H9 (cell line): ENCODE measurements at regions not wholly inside any gene's neighbourhood (a gene's known extent, or its start where the extent isn't known, plus 50 kb on each side); places are given as distances from the start of the nearest gene placed in this dataset.

Source experiments
- DNase-seq: peaks from one replicate; pipeline ENCODE4 v3.0.0-alpha.2; 2017
- H2AFZ ChIP-seq: one replicate; pipeline ENCODE4 v1.6.1; 2013; ENCODE audit warnings: mild to moderate bottlenecking, low read length, control low read depth, moderate library complexity
- H2AK5ac ChIP-seq: 2 replicates; pipeline ENCODE4 v1.6.1; 2013; ENCODE audit warnings: low read length, control low read depth, mixed read lengths; ENCODE audit not compliant: insufficient read length
- H2BK120ac ChIP-seq: one replicate; pipeline ENCODE4 v1.6.1; 2013; ENCODE audit warnings: low read depth, mild to moderate bottlenecking, low read length, control low read depth, inconsistent platforms; ENCODE audit not compliant: poor library complexity, severe bottlenecking
- H2BK12ac ChIP-seq: 2 replicates; pipeline ENCODE4 v1.6.1; 2013; ENCODE audit warnings: low read length, control low read depth, mixed read lengths, low read depth; ENCODE audit not compliant: insufficient read length
- H2BK15ac ChIP-seq: 2 replicates; pipeline ENCODE4 v1.6.1; 2013; ENCODE audit warnings: low read depth, low read length, control low read depth
- H2BK20ac ChIP-seq: one replicate; pipeline ENCODE4 v1.6.1; 2013; ENCODE audit warnings: low read depth, mild to moderate bottlenecking, low read length, control low read depth, inconsistent platforms; ENCODE audit not compliant: poor library complexity, severe bottlenecking
- H2BK5ac ChIP-seq: 2 replicates; pipeline ENCODE4 v1.6.1; 2013; ENCODE audit warnings: low read length, control low read depth, mixed read lengths; ENCODE audit not compliant: insufficient read length
- H3K14ac ChIP-seq: 2 replicates; pipeline ENCODE4 v1.6.1; 2013; ENCODE audit warnings: low read length, control low read depth; ENCODE audit not compliant: insufficient read depth
- H3K18ac ChIP-seq: 2 replicates; pipeline ENCODE4 v1.6.1; 2013; ENCODE audit warnings: low read depth, mild to moderate bottlenecking, mixed read lengths, low read length, control low read depth; ENCODE audit not compliant: insufficient read length
- H3K23ac ChIP-seq: 2 replicates; pipeline ENCODE4 v1.6.1; 2013; ENCODE audit warnings: low read length, control low read depth, mixed read lengths, low read depth; ENCODE audit not compliant: insufficient read length
- H3K23me2 ChIP-seq: 2 replicates; pipeline ENCODE4 v1.6.1; 2013; ENCODE audit warnings: low read depth, mild to moderate bottlenecking, mixed read lengths, low read length, control low read depth; ENCODE audit not compliant: insufficient read length, poor library complexity, severe bottlenecking
- H3K27ac ChIP-seq: 2 replicates; pipeline ENCODE4 v1.5.1; 2013; ENCODE audit warnings: low read length, control low read depth, mixed read lengths, low read depth; ENCODE audit not compliant: insufficient read length
- H3K27me3 ChIP-seq: 2 replicates; pipeline ENCODE4 v1.6.1; 2013; ENCODE audit warnings: low read length, control low read depth, inconsistent platforms; ENCODE audit not compliant: insufficient read depth
- H3K4ac ChIP-seq: 2 replicates; pipeline ENCODE4 v1.6.1; 2013; ENCODE audit warnings: low read depth, mild to moderate bottlenecking, control low read depth, inconsistent platforms, low read length, moderate library complexity
- H3K4me1 ChIP-seq: 2 replicates; pipeline ENCODE4 v1.6.1; 2013; ENCODE audit warnings: low read length, control low read depth, inconsistent platforms; ENCODE audit not compliant: insufficient read depth
- H3K4me2 ChIP-seq: 2 replicates; pipeline ENCODE4 v1.6.1; 2013; ENCODE audit warnings: low read length, control low read depth, mixed read lengths; ENCODE audit not compliant: insufficient read length, insufficient read depth
- H3K56ac ChIP-seq: 2 replicates; pipeline ENCODE4 v1.6.1; 2013; ENCODE audit warnings: low read depth, mild to moderate bottlenecking, mixed read lengths, low read length, control low read depth; ENCODE audit not compliant: insufficient read length
- H3K79me1 ChIP-seq: 2 replicates; pipeline ENCODE4 v1.6.1; 2013; ENCODE audit warnings: low read depth, mild to moderate bottlenecking, moderate library complexity, low read length, control low read depth, inconsistent platforms; ENCODE audit not compliant: insufficient read depth, poor library complexity, severe bottlenecking
- H3K79me2 ChIP-seq: 2 replicates; pipeline ENCODE4 v1.6.1; 2013; ENCODE audit warnings: low read length, control low read depth, inconsistent platforms; ENCODE audit not compliant: insufficient read depth
- H3K9ac ChIP-seq: 2 replicates; pipeline ENCODE4 v1.6.1; 2013; ENCODE audit warnings: low read length, control low read depth, mixed read lengths; ENCODE audit not compliant: insufficient read length; ENCODE audit errors: extremely low read depth
- H3K9me3 ChIP-seq: one replicate; pipeline ENCODE4 v1.6.1; 2013; ENCODE audit warnings: low read depth, low read length, inconsistent platforms; ENCODE audit not compliant: control insufficient read depth
- H3T11ph ChIP-seq: one replicate; pipeline ENCODE4 v1.6.1; 2013; ENCODE audit warnings: mild to moderate bottlenecking, low read length, control low read depth, inconsistent platforms
- H4K20me1 ChIP-seq: one replicate; pipeline ENCODE4 v1.6.1; 2013; ENCODE audit not compliant: control insufficient read depth, insufficient read length, insufficient read depth
- H4K5ac ChIP-seq: 2 replicates; pipeline ENCODE4 v1.6.1; 2013; ENCODE audit warnings: low read depth, mild to moderate bottlenecking, mixed read lengths, low read length, control low read depth; ENCODE audit not compliant: insufficient read length
- H4K8ac ChIP-seq: replicated peaks from 2 replicates; pipeline ENCODE4 v1.6.1; 2013; ENCODE audit warnings: low read length, control low read depth, mixed read lengths, low read depth; ENCODE audit not compliant: insufficient read length
- H4K91ac ChIP-seq: 2 replicates; pipeline ENCODE4 v1.6.1; 2013; ENCODE audit warnings: low read depth, mild to moderate bottlenecking, moderate library complexity, mixed read lengths, low read length, control low read depth; ENCODE audit not compliant: insufficient read length
- H3K27ac Mint-ChIP-seq, 3 experiments: 2 replicates in 2 of 3; 3 replicates in 1 of 3; pipeline ENCODE4 v1.8.0; 2020 to 2021; ENCODE audit warnings: mixed read lengths in 3 of 3, mild to moderate bottlenecking in 1 of 3, moderate library complexity in 1 of 3
- H3K27me3 Mint-ChIP-seq: 2 replicates; pipeline ENCODE4 v1.8.0; 2021; ENCODE audit warnings: low read depth, mild to moderate bottlenecking, moderate library complexity, mixed read lengths
- H3K36me3 Mint-ChIP-seq, 3 experiments: 2 replicates in 2 of 3; 3 replicates in 1 of 3; pipeline ENCODE4 v1.8.0; 2020 to 2021; ENCODE audit warnings: low read depth in 3 of 3, mixed read lengths in 3 of 3; ENCODE audit not compliant: insufficient read depth in 1 of 3
- H3K4me1 Mint-ChIP-seq, 2 experiments: 2 replicates each; pipeline ENCODE4 v1.8.0; 2020; ENCODE audit warnings: mixed read lengths in 2 of 2
- H3K4me3 Mint-ChIP-seq, 2 experiments: 2 replicates in 1 of 2; 3 replicates in 1 of 2; pipeline ENCODE4 v1.8.0; 2020 to 2021; ENCODE audit warnings: mild to moderate bottlenecking in 2 of 2, mixed read lengths in 2 of 2, moderate library complexity in 1 of 2
- H3K9me3 Mint-ChIP-seq, 2 experiments: 2 replicates in 1 of 2; 3 replicates in 1 of 2; pipeline ENCODE4 v1.8.0; 2020; ENCODE audit warnings: mild to moderate bottlenecking in 2 of 2, mixed read lengths in 2 of 2, moderate library complexity in 1 of 2
- CTCF ChIP-seq: fragments of 200-600 bp; sonication (generic); conservative IDR thresholded peaks from 3 replicates; pipeline ENCODE4 v1.8.0; 2021; ENCODE audit warnings: antibody characterized with exemption, mild to moderate bottlenecking
- WGBS: extraction: QIAGEN DNeasy Blood & Tissue Kit; methylation state at CpG from one replicate; pipeline ENCODE4 v1.1.7; 2013; ENCODE audit warnings: missing lambda C conversion rate, low lambda C conversion rate, mixed read lengths; ENCODE audit not compliant: insufficient read length; ENCODE audit errors: extremely low coverage; 5-methylcytosine and 5-hydroxymethylcytosine counted together

GRCh38 chr18:33916200-33916599 is 308.5 kb downstream of the NOL4 start:
- H3T11ph ChIP-seq, result no peak overlapping the region
- DNase-seq, result peak; percentile 31
- H4K5ac ChIP-seq, result no peak overlapping the region
- no peak overlapping the region for H2AK5ac ChIP-seq
- no peak overlapping the region for H3K14ac ChIP-seq
- no peak overlapping the region for H3K4ac ChIP-seq
- no peak overlapping the region for H2BK5ac ChIP-seq
- H3K4me1 ChIP-seq, result no peaks in the 10 kb centered on the region
- H2BK12ac ChIP-seq, result no peak overlapping the region
- H2BK120ac ChIP-seq, result no peak overlapping the region
- H3K56ac ChIP-seq, result no peak overlapping the region
- peak; percentile 57 for TF ChIP-seq CTCF
- H3K4me2 ChIP-seq, result no peak overlapping the region
- H3K9me3 ChIP-seq, result no peaks in the 10 kb centered on the region
- H3K9ac ChIP-seq, result no peak overlapping the region
- no peaks in the 10 kb centered on the region for H3K79me2 ChIP-seq
- no peak overlapping the region for H2AFZ ChIP-seq
- H2BK20ac ChIP-seq, result no peak overlapping the region
- H3K18ac ChIP-seq, result no peak overlapping the region
- no peak overlapping the region for H3K4me3 Mint-ChIP-seq
- H3K23me2 ChIP-seq, result no peaks in the 10 kb centered on the region
- H4K91ac ChIP-seq, result no peak overlapping the region
- H4K8ac ChIP-seq, result no peak overlapping the region
- H3K27me3 Mint-ChIP-seq, result no peaks in the 10 kb centered on the region; the same call in 1 of the 2 replicates
- H2BK15ac ChIP-seq, result no peak overlapping the region
- H3K9me3 Mint-ChIP-seq, result no peaks in the 10 kb centered on the region
- WGBS, result no CpG with 5 or more reads among the region's 4 CpGs
- H4K20me1 ChIP-seq, result no peaks in the 10 kb centered on the region
- H3K79me1 ChIP-seq, result no peaks in the 10 kb centered on the region
- no peak overlapping the region for H3K27ac ChIP-seq
- no peaks in the 10 kb centered on the region for H3K4me1 Mint-ChIP-seq
- H3K23ac ChIP-seq, result no peak overlapping the region
- H3K27ac Mint-ChIP-seq, result no peak overlapping the region
- H3K27me3 ChIP-seq, result no peaks in the 10 kb centered on the region
- no peaks in the 10 kb centered on the region for H3K36me3 Mint-ChIP-seq
